HCT116 (cell line): ENCODE measurements at regions not wholly inside any gene's neighbourhood (a gene's known extent, or its start where the extent isn't known, plus 50 kb on each side); places are given as distances from the start of the nearest gene placed in this dataset.

Experiments used
- ATAC-seq: fragments of 200-7000 bp; cut with Tn5 transposase; 2 replicates; pipeline ENCODE4 v1.9.1; 2020; ENCODE audit warnings: mild to moderate bottlenecking, moderate library complexity
- BruUV-seq: library from RNA; stranded (reverse); fragments of 400-500 nt; replicated peaks from 2 replicates; lab custom pipeline; 2021; lab: Mats Ljungman, UMichigan
- CTCF ChIA-PET: fragments of 300-600 bp; sonication (Branson Sonifier 250); formaldehyde crosslinking; loops from one replicate; lab custom pipeline; 2021; ENCODE audit warnings: antibody characterized with exemption; lab: Charles Lee
- POLR2A ChIA-PET: fragments of 300-600, 350-600 bp; sonication (Branson Sonifier 250); formaldehyde crosslinking; loops from one replicate; lab custom pipeline; 2021; ENCODE audit warnings: antibody characterized with exemption; lab: Charles Lee
- RAD21 ChIA-PET, 2 experiments: fragments of 300-600 bp; sonication (Branson Sonifier 250); formaldehyde crosslinking; loops; one replicate each; lab custom pipeline; 2023; ENCODE audit warnings: low total read pairs in 2 of 2; ENCODE audit not compliant: uncharacterized antibody in 2 of 2, unreplicated experiment in 2 of 2, low non-redundant PET in 1 of 2; lab: Charles Lee
- DNase-seq: peaks from one replicate; pipeline ENCODE4 v3.0.0-alpha.2; 2010; ENCODE audit warnings: low read depth, low spot score
- H2AFZ ChIP-seq: fragments of 200-600 bp; shearing (Covaris generic), sonication (generic); 2 replicates; pipeline ENCODE4 v1.6.1; 2017; ENCODE audit warnings: low read depth, mixed run types, mixed read lengths, antibody characterized with exemption, low read length; ENCODE audit not compliant: poor library complexity, severe bottlenecking
- H3K27ac ChIP-seq: 2 replicates; pipeline ENCODE4 v1.5.1; 2012; ENCODE audit warnings: low read depth, low read length
- H3K27me3 ChIP-seq: fragments of 200-600 bp; sonication (generic); 2 replicates; pipeline ENCODE4 v1.6.1; 2016; ENCODE audit warnings: mixed run types, low read length, mixed read lengths; ENCODE audit not compliant: insufficient read depth
- H3K36me3 ChIP-seq, 2 experiments: fragments of 200-500 bp in 1 of 2; fragments of 200-600 bp in 1 of 2; sonication (Bioruptor generic) in 1 of 2; sonication (generic) in 1 of 2; 2 replicates each; pipeline versions ENCODE4 v1.5.1 to v1.6.1; 2014 to 2016; ENCODE audit warnings: low read length in 2 of 2, inconsistent platforms in 1 of 2, mixed read lengths in 1 of 2, mixed run types in 1 of 2; ENCODE audit not compliant: insufficient read depth in 2 of 2, control insufficient read depth in 1 of 2
- H3K4me1 ChIP-seq, 2 experiments: fragments of 200-600 bp in 1 of 2; sonication (generic) in 1 of 2; 2 replicates each; pipeline versions ENCODE4 v1.5.1 to v1.6.1; 2012 to 2017; ENCODE audit warnings: low read length in 2 of 2, inconsistent platforms in 1 of 2, mild to moderate bottlenecking in 1 of 2, mixed read lengths in 1 of 2, mixed run types in 1 of 2, moderate library complexity in 1 of 2; ENCODE audit not compliant: insufficient read depth in 2 of 2, control insufficient read depth in 1 of 2
- H3K4me2 ChIP-seq: fragments of 200-600 bp; sonication (generic); 2 replicates; pipeline ENCODE4 v1.6.1; 2017; ENCODE audit warnings: mixed run types, low read length, mixed read lengths
- H3K4me3 ChIP-seq, 2 experiments: fragments of 200-600 bp in 1 of 2; sonication (generic) in 1 of 2; replicated peaks in 1 of 2; 2 replicates each; pipeline ENCODE4 v1.5.1; 2011 to 2016; ENCODE audit warnings: low read length in 2 of 2, control low read depth in 1 of 2, low read depth in 1 of 2, mild to moderate bottlenecking in 1 of 2, mixed read lengths in 1 of 2, mixed run types in 1 of 2
- H3K79me2 ChIP-seq: fragments of 200-600 bp; sonication (generic); 2 replicates; pipeline ENCODE4 v1.6.1; 2017; ENCODE audit warnings: mild to moderate bottlenecking, mixed run types, low read length, moderate library complexity, mixed read lengths; ENCODE audit not compliant: insufficient read depth
- H3K9ac ChIP-seq: fragments of 200-600 bp; sonication (generic); 2 replicates; pipeline ENCODE4 v1.6.1; 2016; ENCODE audit warnings: low read length, mixed read lengths
- H3K9me2 ChIP-seq: fragments of 200-600 bp; sonication (generic), shearing (Covaris generic); 2 replicates; pipeline ENCODE4 v1.6.1; 2017; ENCODE audit warnings: mixed run types, mild to moderate bottlenecking, moderate library complexity; ENCODE audit not compliant: insufficient read depth
- H3K9me3 ChIP-seq, 2 experiments: fragments of 200-500 bp in 1 of 2; fragments of 200-600 bp in 1 of 2; sonication (Bioruptor generic) in 1 of 2; sonication (generic) in 1 of 2; 2 replicates each; pipeline ENCODE4 v1.6.1; 2014 to 2017; ENCODE audit warnings: low read length in 2 of 2, mixed read lengths in 2 of 2, inconsistent platforms in 1 of 2, low read depth in 1 of 2, mild to moderate bottlenecking in 1 of 2, mixed run types in 1 of 2, moderate library complexity in 1 of 2; ENCODE audit not compliant: control insufficient read depth in 1 of 2, insufficient read depth in 1 of 2
- H4K20me1 ChIP-seq: fragments of 200-600 bp; sonication (generic), shearing (Covaris generic); 2 replicates; pipeline ENCODE4 v1.6.1; 2017; ENCODE audit warnings: mixed run types, mild to moderate bottlenecking, moderate library complexity; ENCODE audit not compliant: insufficient read depth
- EZH2phosphoT487 ChIP-seq: fragments of 200-600 bp; IDR thresholded peaks from 2 replicates; pipeline ENCODE4 v1.6.1; 2018; ENCODE audit warnings: antibody characterized with exemption, borderline replicate concordance
- SP1 ChIP-seq: IDR thresholded peaks from 2 replicates; pipeline ENCODE4 v1.6.1; 2012; ENCODE audit warnings: low read depth
- intact Hi-C: fragments of 100-400 bp; cut with micrococcal nuclease; formaldehyde crosslinking; loops from 2 replicates; pipeline ENCODE4 v1.10.0; 2022
- TF ChIP-seq, protein P1 (sequence below): IDR thresholded peaks from 2 replicates; pipeline ENCODE4 v1.6.1; 2012; ENCODE audit warnings: low read depth
- TF ChIP-seq, protein P2 (sequence below): IDR thresholded peaks from 2 replicates; pipeline ENCODE4 v1.6.1; 2011; ENCODE audit warnings: mild to moderate bottlenecking, low read length, moderate library complexity; ENCODE audit not compliant: insufficient replicate concordance; ENCODE audit errors: extremely low read depth

DNA sequence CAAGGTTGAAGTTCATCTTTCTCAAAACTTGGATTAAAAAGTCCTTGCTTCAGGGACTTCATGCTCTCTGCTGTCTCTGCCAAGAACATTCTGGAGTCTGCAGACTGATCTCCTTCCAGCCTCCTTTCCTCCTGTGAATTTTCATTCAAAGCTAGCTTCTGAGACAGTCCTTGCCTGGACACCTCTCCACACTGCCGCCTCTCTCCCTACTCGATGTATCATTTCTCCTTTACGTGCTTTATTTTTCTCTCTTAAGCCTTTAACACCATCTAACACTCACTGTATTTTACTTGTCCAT, 238.8 kb downstream of the COL4A1 start:
- Histone ChIP-seq H2AFZ (no peak overlapping the region), H3K4me1 (no peaks in the 10 kb centered on the region), H3K4me2 (no peak overlapping the region), H3K79me2 (no peaks in the 10 kb centered on the region), H3K36me3 (no peaks in the 10 kb centered on the region), H3K9me3 (no peaks in the 10 kb centered on the region), H3K9ac (no peak overlapping the region), H3K9me2 (no peaks in the 10 kb centered on the region), H3K27ac (no peak overlapping the region), H3K4me3 (no peak overlapping the region), H3K27me3 (no peaks in the 10 kb centered on the region), H4K20me1 (no peaks in the 10 kb centered on the region)
- intact Hi-C loops, result no loop called here
- TF ChIP-seq, protein P1, sequence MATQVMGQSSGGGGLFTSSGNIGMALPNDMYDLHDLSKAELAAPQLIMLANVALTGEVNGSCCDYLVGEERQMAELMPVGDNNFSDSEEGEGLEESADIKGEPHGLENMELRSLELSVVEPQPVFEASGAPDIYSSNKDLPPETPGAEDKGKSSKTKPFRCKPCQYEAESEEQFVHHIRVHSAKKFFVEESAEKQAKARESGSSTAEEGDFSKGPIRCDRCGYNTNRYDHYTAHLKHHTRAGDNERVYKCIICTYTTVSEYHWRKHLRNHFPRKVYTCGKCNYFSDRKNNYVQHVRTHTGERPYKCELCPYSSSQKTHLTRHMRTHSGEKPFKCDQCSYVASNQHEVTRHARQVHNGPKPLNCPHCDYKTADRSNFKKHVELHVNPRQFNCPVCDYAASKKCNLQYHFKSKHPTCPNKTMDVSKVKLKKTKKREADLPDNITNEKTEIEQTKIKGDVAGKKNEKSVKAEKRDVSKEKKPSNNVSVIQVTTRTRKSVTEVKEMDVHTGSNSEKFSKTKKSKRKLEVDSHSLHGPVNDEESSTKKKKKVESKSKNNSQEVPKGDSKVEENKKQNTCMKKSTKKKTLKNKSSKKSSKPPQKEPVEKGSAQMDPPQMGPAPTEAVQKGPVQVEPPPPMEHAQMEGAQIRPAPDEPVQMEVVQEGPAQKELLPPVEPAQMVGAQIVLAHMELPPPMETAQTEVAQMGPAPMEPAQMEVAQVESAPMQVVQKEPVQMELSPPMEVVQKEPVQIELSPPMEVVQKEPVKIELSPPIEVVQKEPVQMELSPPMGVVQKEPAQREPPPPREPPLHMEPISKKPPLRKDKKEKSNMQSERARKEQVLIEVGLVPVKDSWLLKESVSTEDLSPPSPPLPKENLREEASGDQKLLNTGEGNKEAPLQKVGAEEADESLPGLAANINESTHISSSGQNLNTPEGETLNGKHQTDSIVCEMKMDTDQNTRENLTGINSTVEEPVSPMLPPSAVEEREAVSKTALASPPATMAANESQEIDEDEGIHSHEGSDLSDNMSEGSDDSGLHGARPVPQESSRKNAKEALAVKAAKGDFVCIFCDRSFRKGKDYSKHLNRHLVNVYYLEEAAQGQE, result no peak
- TF ChIP-seq, protein P2, sequence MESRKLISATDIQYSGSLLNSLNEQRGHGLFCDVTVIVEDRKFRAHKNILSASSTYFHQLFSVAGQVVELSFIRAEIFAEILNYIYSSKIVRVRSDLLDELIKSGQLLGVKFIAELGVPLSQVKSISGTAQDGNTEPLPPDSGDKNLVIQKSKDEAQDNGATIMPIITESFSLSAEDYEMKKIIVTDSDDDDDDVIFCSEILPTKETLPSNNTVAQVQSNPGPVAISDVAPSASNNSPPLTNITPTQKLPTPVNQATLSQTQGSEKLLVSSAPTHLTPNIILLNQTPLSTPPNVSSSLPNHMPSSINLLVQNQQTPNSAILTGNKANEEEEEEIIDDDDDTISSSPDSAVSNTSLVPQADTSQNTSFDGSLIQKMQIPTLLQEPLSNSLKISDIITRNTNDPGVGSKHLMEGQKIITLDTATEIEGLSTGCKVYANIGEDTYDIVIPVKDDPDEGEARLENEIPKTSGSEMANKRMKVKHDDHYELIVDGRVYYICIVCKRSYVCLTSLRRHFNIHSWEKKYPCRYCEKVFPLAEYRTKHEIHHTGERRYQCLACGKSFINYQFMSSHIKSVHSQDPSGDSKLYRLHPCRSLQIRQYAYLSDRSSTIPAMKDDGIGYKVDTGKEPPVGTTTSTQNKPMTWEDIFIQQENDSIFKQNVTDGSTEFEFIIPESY, result no peak
- TF ChIP-seq SP1 (no peak), EZH2phosphoT487 (no peak)
- no peak for ATAC-seq
- no peak for DNase-seq
- ChIA-PET CTCF (no interaction called here), RAD21 (no interaction called here), POLR2A (no interaction called here)
- no TSS peak for BruUV-seq
